CD4-positive, alpha-beta T cell treated with Interleukin-1 beta for 1 hour (primary cell): ENCODE measurements at regions not wholly inside any gene's neighbourhood (a gene's known extent, or its start where the extent isn't known, plus 50 kb on each side); places are given as distances from the start of the nearest gene placed in this dataset.
"Not testable (repeated sequence)": the region's sequence is repeated elsewhere in the genome, so short reads cannot be mapped to it uniquely, and the experiment has no call there.

ENCODE experiments used
- DNase-seq, 2 donors: peaks; one replicate each; pipeline ENCODE4 v3.0.0-alpha.2; 2020 to 2022

DNA sequence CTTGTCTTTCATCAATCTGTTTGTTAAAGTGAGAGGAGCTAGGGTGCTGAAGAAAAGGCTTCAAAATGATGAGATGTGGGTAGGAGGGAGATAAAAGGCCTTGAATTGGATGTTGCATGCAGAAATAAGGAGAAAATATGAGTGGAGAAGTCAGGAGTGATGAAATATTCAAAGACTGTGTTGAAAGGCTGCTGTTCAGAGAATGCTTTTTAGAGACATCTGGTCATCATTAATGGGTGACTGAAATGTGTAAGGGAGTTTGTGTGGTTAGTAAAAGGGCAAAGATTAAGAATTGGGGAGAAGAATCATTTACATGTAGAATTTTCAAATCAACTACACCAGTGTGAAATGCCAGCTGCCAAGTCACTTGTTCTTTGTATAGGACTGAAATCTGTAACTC is 383.9 kb downstream of the MAT2B start:
- DNase-seq, result no peak

DNA sequence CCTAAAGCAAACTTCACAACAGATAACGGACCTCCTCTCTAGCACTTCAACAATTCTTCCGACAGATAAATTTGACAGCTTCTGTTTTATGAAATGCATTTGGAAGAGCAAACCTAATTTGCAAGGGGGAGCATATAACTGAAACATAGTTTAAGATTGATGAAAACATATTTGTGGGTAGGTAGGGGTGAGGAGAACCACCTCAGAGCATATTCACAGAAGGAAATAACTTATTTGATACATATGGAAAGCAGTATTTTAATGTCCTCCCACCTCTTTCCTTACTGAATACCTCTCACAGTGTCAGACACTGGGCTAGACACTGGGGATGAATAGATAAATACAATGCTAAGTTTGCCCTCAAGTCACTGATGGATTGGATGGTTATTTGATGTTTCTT is 384.8 kb downstream of the MAT2B start:
- no peak for DNase-seq

DNA sequence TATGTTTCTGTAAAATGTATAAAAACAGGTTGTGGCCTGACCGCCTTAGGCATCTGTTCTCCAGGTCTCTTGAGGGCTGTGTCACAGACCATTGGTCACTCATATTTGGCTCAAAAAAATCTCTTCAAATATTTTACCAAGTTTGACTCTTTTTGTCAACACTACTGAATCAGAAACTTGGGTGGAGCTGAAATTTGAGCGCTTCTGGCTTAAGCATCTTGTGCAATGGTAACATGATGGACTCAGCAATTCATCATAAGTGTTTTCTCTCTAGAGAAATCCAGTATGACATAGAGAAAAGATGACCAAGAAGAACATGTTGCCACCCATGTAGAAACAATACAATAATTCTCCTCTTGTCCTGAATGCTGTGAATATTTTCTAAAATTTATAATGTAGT is 387.9 kb downstream of the MAT2B start:
- no peak for DNase-seq

DNA sequence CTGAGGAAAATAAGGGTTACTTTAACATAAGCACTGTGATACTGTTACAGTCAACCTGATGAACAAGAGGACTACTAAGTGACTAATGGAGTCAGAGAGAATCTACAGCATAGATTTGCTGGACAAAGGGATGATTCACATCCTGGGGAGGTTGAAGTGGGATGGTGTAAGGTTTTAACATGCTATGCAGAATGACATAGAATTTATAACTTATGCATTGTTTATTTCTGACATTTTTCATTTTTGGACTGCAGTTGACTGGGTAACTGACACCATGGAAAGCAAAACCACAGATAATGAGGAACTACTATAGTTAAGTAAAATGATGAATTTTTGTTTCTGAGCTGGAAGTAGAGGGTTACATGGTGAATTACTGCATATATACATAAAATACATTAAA is 389.2 kb downstream of the MAT2B start:
- DNase-seq, result no peak

GRCh38 chr5:163898873-163899272 is 393.5 kb downstream of the MAT2B start:
- DNase-seq, result no peak

GRCh38 chr5:163907783-163908182 is 402.4 kb downstream of the MAT2B start:
- not testable (repeated sequence) for DNase-seq

DNA sequence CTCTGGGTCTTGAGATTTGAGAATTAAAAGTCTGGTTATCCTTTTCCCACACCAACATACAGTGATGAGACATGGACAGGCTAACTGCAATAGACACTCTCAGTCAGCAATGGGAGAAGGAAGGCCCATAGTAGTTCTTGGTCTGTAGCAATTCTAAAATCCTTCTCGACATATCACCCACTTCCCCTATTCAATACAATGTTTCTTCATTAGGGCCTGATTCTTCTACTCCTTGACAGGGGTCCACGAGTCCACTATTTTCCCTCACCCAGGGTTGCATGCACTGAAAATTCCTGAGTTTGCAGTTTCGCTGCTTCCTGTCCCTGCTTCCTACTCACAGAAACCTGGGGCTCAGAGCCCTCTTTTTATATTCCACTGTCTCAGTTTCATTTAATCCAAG is 402.8 kb downstream of the MAT2B start:
- no peak for DNase-seq

GRCh38 chr5:163910226-163910625 is 404.8 kb downstream of the MAT2B start:
- DNase-seq, result no peak

DNA sequence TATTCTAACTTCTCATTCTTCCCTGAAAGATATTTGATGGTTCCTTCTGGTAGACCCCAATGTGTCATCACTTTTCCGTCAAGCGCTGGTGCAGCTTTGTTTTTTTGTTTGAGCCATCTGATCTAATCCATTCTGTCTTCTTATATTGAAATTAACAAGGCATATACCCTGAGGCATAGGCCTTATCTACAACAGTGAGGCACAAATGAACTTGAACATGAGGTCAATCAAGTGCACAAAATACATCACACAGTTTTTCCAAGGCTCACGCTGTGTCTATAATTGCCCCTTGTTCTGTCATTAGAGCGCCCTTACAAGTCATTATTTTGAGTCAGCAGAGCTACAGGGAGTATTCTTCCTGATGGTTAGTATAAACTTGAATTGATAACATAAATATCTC is 406.6 kb downstream of the MAT2B start:
- DNase-seq, result no peak

- no peak for DNase-seq
These were observed 408.1 kb downstream of the MAT2B start for GRCh38 chr5:163913548-163913947.

DNA sequence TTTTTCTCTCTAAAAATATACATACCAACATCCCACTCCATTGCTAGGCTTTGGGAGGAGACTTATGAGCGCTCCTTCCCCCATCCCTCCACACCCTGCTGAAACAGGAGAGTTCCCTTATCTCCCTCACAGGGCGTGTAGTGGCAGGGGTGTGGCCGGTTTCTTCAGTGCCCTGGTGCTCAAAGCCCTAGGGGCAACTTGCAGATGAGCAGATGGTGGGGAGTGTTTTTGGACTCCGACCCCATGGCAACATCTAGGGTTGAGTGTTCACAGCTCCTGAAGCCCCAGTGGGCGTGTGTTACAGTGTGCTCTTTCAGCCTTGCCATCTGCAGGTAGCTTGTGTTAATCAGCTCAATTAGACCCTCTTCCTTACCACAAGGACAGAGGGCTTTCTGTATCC is 409.5 kb downstream of the MAT2B start:
- DNase-seq, result peak in 1 of 2 donors; percentile 86

DNA sequence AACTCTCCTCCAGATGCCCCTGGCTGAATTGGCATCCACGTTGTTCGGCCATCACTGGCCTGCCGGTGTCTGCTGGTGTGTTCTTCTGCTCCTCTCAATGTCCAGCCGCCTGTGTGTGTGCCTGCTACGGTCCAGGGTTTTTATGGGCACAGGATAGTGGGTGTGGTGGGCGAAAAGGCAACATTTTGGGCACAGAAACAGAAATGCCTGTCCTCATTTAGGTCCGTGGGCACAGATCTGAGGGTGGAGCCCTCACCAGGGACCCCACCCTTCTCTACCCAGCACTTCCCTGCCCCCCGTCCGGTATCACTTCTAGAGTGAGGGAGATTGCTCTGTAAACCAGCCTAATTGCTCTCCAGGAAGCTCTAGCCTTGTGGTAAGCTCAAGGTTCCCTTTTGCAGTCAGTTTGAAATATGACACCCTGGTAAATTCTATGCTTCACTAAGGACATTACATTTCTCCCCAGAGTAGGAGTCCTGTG is 410.1 kb downstream of the MAT2B start:
- peak in 1 of 2 donors; percentile 73 for DNase-seq

- peak; percentile 7 to 76 for DNase-seq
These were observed 411.0 kb downstream of the MAT2B start for GRCh38 chr5:163916376-163916775.

DNA sequence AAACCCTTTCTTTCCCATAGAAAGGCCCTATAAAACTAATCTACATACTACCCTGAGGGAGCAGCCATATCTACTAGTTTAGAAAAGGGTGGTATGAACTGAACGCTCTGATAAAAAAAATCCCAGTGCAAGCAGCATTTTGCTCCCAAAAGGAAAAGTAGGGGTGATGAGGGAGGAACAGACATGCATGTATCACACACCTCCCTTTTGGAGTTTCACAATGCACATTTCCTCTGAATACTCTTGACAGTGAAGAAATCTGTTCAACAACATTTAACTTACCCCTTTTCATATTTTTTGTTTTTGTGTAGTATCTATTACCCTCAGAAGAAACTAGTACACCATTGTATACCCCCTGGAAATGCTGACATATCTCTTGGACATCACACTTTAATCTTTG is 411.4 kb downstream of the MAT2B start:
- no peak for DNase-seq

DNA sequence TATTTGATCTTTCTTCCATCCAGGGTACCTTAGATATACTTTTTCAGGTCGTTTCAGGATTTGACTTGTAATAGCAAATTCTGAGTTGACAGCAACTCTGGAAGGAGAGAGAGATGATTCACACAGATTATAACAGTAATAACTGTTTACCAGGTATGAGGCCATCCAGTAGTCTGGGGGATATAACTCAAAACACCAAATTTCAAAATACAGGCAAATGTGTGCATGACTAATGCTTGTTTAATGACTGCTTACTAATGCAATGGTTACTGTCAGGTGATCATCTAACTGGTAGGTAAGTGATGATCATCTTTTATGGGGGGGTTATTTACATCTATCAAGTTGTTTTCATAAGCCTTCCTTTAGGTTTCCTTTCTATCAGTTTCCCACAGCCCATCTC is 412.3 kb downstream of the MAT2B start:
- DNase-seq, result no peak

DNA sequence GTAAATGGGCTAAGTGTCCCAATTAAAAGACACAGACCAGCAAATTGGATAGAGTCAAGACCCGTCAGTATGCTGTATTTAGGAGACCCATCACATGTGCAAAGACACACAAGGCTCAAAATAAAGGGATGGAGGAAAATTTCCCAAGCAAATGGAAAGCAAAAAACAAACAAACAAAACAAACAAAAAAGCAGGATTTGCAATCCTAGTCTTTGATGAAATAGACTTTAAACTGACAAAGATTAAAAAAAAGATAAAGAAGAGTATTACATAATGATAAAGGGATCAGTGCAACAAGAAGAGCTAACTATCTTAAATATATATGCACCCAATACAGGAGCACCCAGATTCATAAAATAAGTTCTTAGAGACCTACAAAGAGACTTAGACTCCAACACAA is 429.6 kb downstream of the MAT2B start:
- DNase-seq, result not testable (repeated sequence)

DNA sequence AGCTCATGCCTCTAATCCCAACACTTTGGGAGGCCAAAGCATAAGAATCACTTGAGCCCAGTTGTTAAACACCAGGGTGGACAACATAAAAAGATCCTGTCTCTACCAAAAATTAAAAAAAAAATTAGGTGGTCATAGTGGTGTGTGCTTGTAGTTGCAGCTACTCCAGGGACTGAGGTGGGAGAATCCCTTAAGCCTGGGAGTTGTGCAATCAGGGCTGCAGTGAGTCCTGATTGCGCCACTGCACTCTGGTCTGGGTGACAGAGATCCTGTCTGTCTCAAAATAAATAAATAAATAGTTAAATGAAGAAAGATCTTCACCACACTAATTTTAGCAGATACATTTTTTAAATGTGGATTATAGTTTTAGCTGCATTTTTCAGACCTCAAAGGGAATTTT is 433.2 kb downstream of the MAT2B start:
- peak in 1 of 2 donors; percentile 50 for DNase-seq

DNA sequence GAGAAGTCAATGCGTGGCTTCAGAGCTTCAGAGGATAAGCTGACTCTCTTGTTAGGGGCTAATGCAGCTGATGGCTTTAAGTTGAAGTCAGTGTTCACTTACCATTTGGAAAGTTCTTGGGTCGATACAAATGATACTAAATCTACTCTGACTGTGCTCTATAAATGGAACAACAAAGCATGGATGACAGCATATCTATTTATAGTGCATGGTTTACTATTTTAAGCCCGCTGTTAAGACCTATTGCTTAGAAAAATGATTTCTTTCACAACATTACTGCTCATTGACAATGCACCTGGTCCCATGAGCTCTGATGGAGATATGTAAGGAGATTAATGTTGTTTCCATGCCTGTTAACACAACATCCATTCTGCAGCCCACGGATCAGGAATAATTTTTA is 435.7 kb downstream of the MAT2B start:
- DNase-seq, result no peak

DNA sequence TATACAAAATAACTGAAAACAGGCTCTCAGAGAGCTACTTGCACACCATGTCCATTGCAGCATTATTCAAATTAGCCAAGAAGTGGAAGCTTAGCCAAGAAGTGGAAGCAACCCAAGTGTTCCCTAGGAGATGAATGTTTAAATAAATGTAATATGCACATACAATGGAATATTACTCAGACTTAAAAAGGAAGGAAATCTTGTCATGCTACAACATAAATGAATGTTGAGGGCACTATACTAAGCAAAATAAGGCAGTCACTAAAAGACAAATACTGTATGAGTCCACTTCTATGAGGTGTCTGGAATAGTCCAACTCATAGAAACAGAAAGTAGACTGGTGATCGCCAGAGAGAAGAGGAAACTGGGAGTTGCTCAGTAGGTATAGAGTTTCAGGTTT is 438.1 kb downstream of the MAT2B start:
- no peak for DNase-seq

GRCh38 chr5:163944738-163945137 is 439.3 kb downstream of the MAT2B start:
- DNase-seq, result no peak

- DNase-seq, result no peak
These were observed 442.6 kb downstream of the MAT2B start for GRCh38 chr5:163947848-163948666.

DNA sequence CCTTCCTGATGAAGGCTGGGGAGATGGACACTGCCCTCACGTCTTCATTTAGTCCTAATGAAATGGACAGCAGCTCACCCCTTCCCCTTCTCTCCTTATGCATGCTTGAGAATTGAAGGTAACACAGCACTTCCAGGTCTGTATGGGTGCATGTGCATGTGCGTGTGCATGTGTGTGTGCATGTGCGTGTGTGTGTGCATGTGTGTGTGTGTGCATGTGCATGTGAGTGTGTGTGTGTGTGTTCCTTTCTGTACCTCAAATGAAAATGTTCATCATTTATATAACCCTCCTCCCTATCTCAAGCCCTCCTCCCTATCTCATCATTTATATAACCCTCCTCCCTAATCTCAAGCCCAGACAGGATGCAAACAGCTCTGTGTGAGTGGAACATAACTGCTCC is 444.8 kb downstream of the MAT2B start:
- DNase-seq, result no peak

GRCh38 chr5:163951069-163951468 is 445.6 kb downstream of the MAT2B start:
- no peak for DNase-seq

GRCh38 chr5:163953901-163954300 is 448.5 kb downstream of the MAT2B start:
- DNase-seq, result no peak

DNA sequence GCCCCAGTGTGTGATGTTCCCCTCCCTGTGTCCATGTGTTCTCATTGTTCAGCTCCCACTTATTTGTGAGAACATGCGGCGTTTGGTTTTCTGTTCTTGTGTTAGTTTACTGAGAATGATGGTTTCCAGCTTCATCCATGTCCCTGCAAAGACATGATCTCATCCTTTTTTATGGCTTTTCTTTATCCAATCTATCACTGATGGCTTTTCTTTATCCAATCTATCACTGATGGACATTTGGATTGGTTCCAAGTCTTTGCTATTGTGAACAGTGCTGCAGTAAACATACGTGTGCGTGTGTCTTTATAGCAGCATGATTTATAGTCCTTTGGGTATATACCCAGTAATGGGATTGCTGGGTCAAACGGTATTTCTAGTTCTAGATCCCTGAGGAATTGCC is 455.8 kb downstream of the MAT2B start:
- DNase-seq, result not testable (repeated sequence)
